GM12878 (cell line): ENCODE measurements at regions not wholly inside any gene's neighbourhood (a gene's known extent, or its start where the extent isn't known, plus 50 kb on each side); places are given as distances from the start of the nearest gene placed in this dataset.

Experiments
- ATAC-seq: fragments of 200-7000 bp; cut with Tn5 transposase; 3 replicates; pipeline ENCODE4 v1.9.1; 2020; ENCODE audit warnings: mild to moderate bottlenecking, moderate library complexity
- BruUV-seq: library from RNA; stranded (reverse); fragments of 400-500 nt; replicated peaks from 2 replicates; lab custom pipeline; 2021; lab: Mats Ljungman, UMichigan
- CTCF ChIA-PET: fragments of 300-600 bp; sonication (Branson Sonifier 250); formaldehyde crosslinking; extraction: SDS; loops from one replicate; lab custom pipeline; 2021; ENCODE audit warnings: inconsistent platforms; lab: Yijun Ruan, JAX
- POLR2A ChIA-PET: fragments of 350-600 bp; formaldehyde crosslinking; extraction: SDS; loops from one replicate; lab custom pipeline; 2021; ENCODE audit warnings: inconsistent platforms; lab: Charles Lee
- RAD21 ChIA-PET: fragments of 300-600 bp; sonication (Branson Sonifier 250); formaldehyde crosslinking; loops from one replicate; lab custom pipeline; 2023; ENCODE audit warnings: antibody characterized with exemption; ENCODE audit not compliant: unreplicated experiment; lab: Charles Lee
- SMC1A ChIA-PET: fragments of 300-600 bp; sonication (Branson Sonifier 250); formaldehyde crosslinking; loops from one replicate; lab custom pipeline; 2023; ENCODE audit not compliant: unreplicated experiment, uncharacterized antibody; lab: Charles Lee
- DNase-seq: peaks from one replicate; pipeline ENCODE4 v3.0.0-alpha.2; 2011; ENCODE audit warnings: low read depth, low spot score
- FAIRE-seq: peaks from 3 replicates; lab custom pipeline; 2011; peaks lifted over from hg19 to GRCh38; lab: Jason Lieb, UNC
- H2AFZ ChIP-seq: 2 replicates; pipeline ENCODE4 v1.6.0; 2011; ENCODE audit warnings: low read depth, low read length, control low read depth; ENCODE audit not compliant: control insufficient read depth
- H3K27ac ChIP-seq: 2 replicates; pipeline ENCODE4 v1.5.1; 2011; ENCODE audit warnings: control low read depth; ENCODE audit not compliant: control insufficient read depth, insufficient read depth
- H3K27me3 ChIP-seq, 2 experiments: replicated peaks in 1 of 2; 2 replicates each; pipeline versions ENCODE4 v1.6.0 to v1.6.1; 2011; ENCODE audit warnings: low read length in 1 of 2; ENCODE audit not compliant: control insufficient read depth in 2 of 2, insufficient read depth in 2 of 2
- H3K36me3 ChIP-seq, 2 experiments: 2 replicates each; pipeline ENCODE4 v1.5.1; 2011; ENCODE audit warnings: low read length in 1 of 2; ENCODE audit not compliant: control insufficient read depth in 2 of 2, insufficient read depth in 2 of 2
- H3K4me1 ChIP-seq: 2 replicates; pipeline ENCODE4 v1.6.1; 2011; ENCODE audit warnings: mild to moderate bottlenecking, low read length, moderate library complexity, mixed read lengths; ENCODE audit not compliant: control insufficient read depth, insufficient read depth
- H3K4me2 ChIP-seq: 2 replicates; pipeline ENCODE4 v1.6.0; 2011; ENCODE audit warnings: control low read depth; ENCODE audit not compliant: control insufficient read depth, insufficient read depth
- H3K4me3 ChIP-seq: fragments of 200-600 bp; sonication (generic); 2 replicates; pipeline ENCODE4 v1.5.1; 2016
- H3K79me2 ChIP-seq: 2 replicates; pipeline ENCODE4 v1.6.0; 2011; ENCODE audit warnings: low read length; ENCODE audit not compliant: control insufficient read depth, insufficient read depth
- H3K9ac ChIP-seq: 2 replicates; pipeline ENCODE4 v1.8.0; 2011; ENCODE audit warnings: low read length, control low read depth, mixed read lengths; ENCODE audit not compliant: control insufficient read depth, insufficient read depth
- H3K9me3 ChIP-seq: replicated peaks from 3 replicates; pipeline ENCODE4 v1.5.1; 2011; ENCODE audit warnings: mild to moderate bottlenecking, low read length; ENCODE audit not compliant: control insufficient read depth, insufficient read depth
- H4K20me1 ChIP-seq: 2 replicates; pipeline ENCODE4 v1.6.0; 2011; ENCODE audit not compliant: control insufficient read depth, insufficient read depth
- GABPA ChIP-seq: IDR thresholded peaks from 2 replicates; pipeline ENCODE4 v1.6.1; 2014; ENCODE audit warnings: antibody characterized with exemption, low read depth, mild to moderate bottlenecking, inconsistent platforms
- MLLT1 ChIP-seq: fragments of 450-650 bp; IDR thresholded peaks from 2 replicates; pipeline ENCODE4 v1.6.1; 2016; ENCODE audit warnings: mild to moderate bottlenecking
- PKNOX1 ChIP-seq: fragments of 450-650 bp; IDR thresholded peaks from 2 replicates; pipeline ENCODE4 v1.6.1; 2016; ENCODE audit warnings: mild to moderate bottlenecking
- SMC3 ChIP-seq: IDR thresholded peaks from 2 replicates; pipeline ENCODE4 v1.6.1; 2011; ENCODE audit warnings: low read length, improper control_type of control experiment, borderline replicate concordance
- SRF ChIP-seq, 2 experiments: IDR thresholded peaks; 2 replicates each; pipeline ENCODE4 v1.6.1; 2011; ENCODE audit warnings: low read depth in 2 of 2, low read length in 2 of 2, mild to moderate bottlenecking in 1 of 2, moderate library complexity in 1 of 2
- ZNF217 ChIP-seq: fragments of 450-650 bp; IDR thresholded peaks from 2 replicates; pipeline ENCODE4 v1.6.1; 2017; ENCODE audit warnings: antibody characterized with exemption, mild to moderate bottlenecking
- ZNF24 ChIP-seq: fragments of 450-650 bp; IDR thresholded peaks from 2 replicates; pipeline ENCODE4 v1.6.1; 2017; ENCODE audit warnings: antibody characterized with exemption, mild to moderate bottlenecking
- WGBS: methylation state at CpG from one replicate; pipeline ENCODE4 v1.1.6; 2016; ENCODE audit warnings: low lambda C conversion rate; ENCODE audit not compliant: insufficient replicate concordance, insufficient coverage; ENCODE audit errors: missing lambda C conversion rate; 5-methylcytosine and 5-hydroxymethylcytosine counted together
- in situ Hi-C: fragments of 300-500 bp; cut with MboI; formaldehyde crosslinking; loops from 9 replicates; pipeline ENCODE4 v1.14.3; 2018; ENCODE audit warnings: mixed read lengths
- intact Hi-C: fragments of 100-400 bp; cut with micrococcal nuclease; formaldehyde crosslinking; loops from one replicate; pipeline ENCODE4 v1.14.2; 2022; ENCODE audit not compliant: unreplicated experiment
- TF ChIP-seq, protein P1 (sequence below): fragments of 450-650 bp; formaldehyde crosslinking; IDR thresholded peaks from 2 replicates; pipeline ENCODE4 v1.5.0; 2022; ENCODE audit warnings: mild to moderate bottlenecking, missing genetic modification characterization
- TF ChIP-seq, protein P2 (sequence below): fragments of 450-650 bp; IDR thresholded peaks from 2 replicates; pipeline ENCODE4 v1.6.1; 2017; ENCODE audit warnings: mild to moderate bottlenecking, moderate library complexity

- Histone ChIP-seq H3K36me3 (no peaks in the 10 kb centered on the region), H3K4me3 (no peak overlapping the region), H3K79me2 (no peaks in the 10 kb centered on the region), H3K9ac (no peak overlapping the region), H2AFZ (no peak overlapping the region), H3K9me3 (no peaks in the 10 kb centered on the region), H3K4me1 (no peaks in the 10 kb centered on the region), H4K20me1 (no peaks in the 10 kb centered on the region), H3K27me3 (0 out of 4 replicates have a peak, but pooled peaks cover 0 to 3% of the 10 kb centered on the region in 2 experiments), H3K4me2 (no peak overlapping the region), H3K27ac (no peak overlapping the region)
- in situ Hi-C loops, result no loop called here
- BruUV-seq, result no TSS peak
- POLR2A ChIA-PET, result no interaction called here
- CTCF ChIA-PET, result no interaction called here
- ATAC-seq, result no peak
- intact Hi-C loops, result no loop called here
- no peak for DNase-seq
- 4% methylated on average over 1 of the region's 1 CpG for WGBS
- RAD21 ChIA-PET, result no interaction called here
- no peak for TF ChIP-seq SRF (IDR thresholded peaks at IDR 0.05; ENCODE audit: low read depth in 2 of 2, low read length in 2 of 2)
- TF ChIP-seq SMC3, result no peak
- TF ChIP-seq, protein P1, sequence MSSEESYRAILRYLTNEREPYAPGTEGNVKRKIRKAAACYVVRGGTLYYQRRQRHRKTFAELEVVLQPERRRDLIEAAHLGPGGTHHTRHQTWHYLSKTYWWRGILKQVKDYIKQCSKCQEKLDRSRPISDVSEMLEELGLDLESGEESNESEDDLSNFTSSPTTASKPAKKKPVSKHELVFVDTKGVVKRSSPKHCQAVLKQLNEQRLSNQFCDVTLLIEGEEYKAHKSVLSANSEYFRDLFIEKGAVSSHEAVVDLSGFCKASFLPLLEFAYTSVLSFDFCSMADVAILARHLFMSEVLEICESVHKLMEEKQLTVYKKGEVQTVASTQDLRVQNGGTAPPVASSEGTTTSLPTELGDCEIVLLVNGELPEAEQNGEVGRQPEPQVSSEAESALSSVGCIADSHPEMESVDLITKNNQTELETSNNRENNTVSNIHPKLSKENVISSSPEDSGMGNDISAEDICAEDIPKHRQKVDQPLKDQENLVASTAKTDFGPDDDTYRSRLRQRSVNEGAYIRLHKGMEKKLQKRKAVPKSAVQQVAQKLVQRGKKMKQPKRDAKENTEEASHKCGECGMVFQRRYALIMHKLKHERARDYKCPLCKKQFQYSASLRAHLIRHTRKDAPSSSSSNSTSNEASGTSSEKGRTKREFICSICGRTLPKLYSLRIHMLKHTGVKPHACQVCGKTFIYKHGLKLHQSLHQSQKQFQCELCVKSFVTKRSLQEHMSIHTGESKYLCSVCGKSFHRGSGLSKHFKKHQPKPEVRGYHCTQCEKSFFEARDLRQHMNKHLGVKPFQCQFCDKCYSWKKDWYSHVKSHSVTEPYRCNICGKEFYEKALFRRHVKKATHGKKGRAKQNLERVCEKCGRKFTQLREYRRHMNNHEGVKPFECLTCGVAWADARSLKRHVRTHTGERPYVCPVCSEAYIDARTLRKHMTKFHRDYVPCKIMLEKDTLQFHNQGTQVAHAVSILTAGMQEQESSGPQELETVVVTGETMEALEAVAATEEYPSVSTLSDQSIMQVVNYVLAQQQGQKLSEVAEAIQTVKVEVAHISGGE (CRISPR knock-in tag), result no peak
- TF ChIP-seq, protein P2, sequence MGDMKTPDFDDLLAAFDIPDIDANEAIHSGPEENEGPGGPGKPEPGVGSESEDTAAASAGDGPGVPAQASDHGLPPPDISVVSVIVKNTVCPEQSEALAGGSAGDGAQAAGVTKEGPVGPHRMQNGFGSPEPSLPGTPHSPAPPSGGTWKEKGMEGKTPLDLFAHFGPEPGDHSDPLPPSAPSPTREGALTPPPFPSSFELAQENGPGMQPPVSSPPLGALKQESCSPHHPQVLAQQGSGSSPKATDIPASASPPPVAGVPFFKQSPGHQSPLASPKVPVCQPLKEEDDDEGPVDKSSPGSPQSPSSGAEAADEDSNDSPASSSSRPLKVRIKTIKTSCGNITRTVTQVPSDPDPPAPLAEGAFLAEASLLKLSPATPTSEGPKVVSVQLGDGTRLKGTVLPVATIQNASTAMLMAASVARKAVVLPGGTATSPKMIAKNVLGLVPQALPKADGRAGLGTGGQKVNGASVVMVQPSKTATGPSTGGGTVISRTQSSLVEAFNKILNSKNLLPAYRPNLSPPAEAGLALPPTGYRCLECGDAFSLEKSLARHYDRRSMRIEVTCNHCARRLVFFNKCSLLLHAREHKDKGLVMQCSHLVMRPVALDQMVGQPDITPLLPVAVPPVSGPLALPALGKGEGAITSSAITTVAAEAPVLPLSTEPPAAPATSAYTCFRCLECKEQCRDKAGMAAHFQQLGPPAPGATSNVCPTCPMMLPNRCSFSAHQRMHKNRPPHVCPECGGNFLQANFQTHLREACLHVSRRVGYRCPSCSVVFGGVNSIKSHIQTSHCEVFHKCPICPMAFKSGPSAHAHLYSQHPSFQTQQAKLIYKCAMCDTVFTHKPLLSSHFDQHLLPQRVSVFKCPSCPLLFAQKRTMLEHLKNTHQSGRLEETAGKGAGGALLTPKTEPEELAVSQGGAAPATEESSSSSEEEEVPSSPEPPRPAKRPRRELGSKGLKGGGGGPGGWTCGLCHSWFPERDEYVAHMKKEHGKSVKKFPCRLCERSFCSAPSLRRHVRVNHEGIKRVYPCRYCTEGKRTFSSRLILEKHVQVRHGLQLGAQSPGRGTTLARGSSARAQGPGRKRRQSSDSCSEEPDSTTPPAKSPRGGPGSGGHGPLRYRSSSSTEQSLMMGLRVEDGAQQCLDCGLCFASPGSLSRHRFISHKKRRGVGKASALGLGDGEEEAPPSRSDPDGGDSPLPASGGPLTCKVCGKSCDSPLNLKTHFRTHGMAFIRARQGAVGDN, result no peak
- no peak for TF ChIP-seq PKNOX1
- no peak for TF ChIP-seq ZNF24
- no peak for TF ChIP-seq GABPA
- TF ChIP-seq ZNF217, result no peak
- TF ChIP-seq MLLT1, result no peak
- no peak for FAIRE-seq
- SMC1A ChIA-PET, result no interaction called here
These were observed 133.7 kb downstream of the LINC00237 start for GRCh38 chr20:20972490-20972889.
